Heart right ventricle (tissue), 16 donors: ENCODE measurements at regions not wholly inside any gene's neighbourhood (a gene's known extent, or its start where the extent isn't known, plus 50 kb on each side); places are given as distances from the start of the nearest gene placed in this dataset.

Experiments used
- ATAC-seq, 8 donors: fragments of 200-7000 bp; cut with Tn5 transposase; one replicate each; pipeline ENCODE4 v1.9.1; 2020; ENCODE audit warnings: mild to moderate bottlenecking in 8 of 8, moderate library complexity in 8 of 8, moderate number of reproducible peaks in 1 of 8
- DNase-seq, 2 donors: peaks; one replicate each; pipeline ENCODE4 v3.0.0-alpha.2; 2020
- H3K27ac ChIP-seq, 10 donors: fragments of 200-600 bp; sonication (generic) in 2 of 10; one replicate each; pipeline versions ENCODE4 v1.5.0 to v1.8.0; 2020 to 2022; ENCODE audit warnings: mild to moderate bottlenecking in 3 of 10
- H3K27me3 ChIP-seq, 7 donors: fragments of 200-600 bp; one replicate each; pipeline ENCODE4 v1.8.0; 2021 to 2022; ENCODE audit warnings: mild to moderate bottlenecking in 2 of 7
- H3K36me3 ChIP-seq, 9 donors: fragments of 200-600 bp; sonication (generic) in 1 of 9; one replicate each; pipeline versions ENCODE4 v1.5.0 to v1.8.0; 2020 to 2022; ENCODE audit warnings: mild to moderate bottlenecking in 2 of 9
- H3K4me1 ChIP-seq, 9 donors: fragments of 200-600 bp; sonication (generic) in 1 of 9; one replicate each; pipeline versions ENCODE4 v1.5.0 to v1.8.0; 2020 to 2022; ENCODE audit warnings: mild to moderate bottlenecking in 4 of 9
- H3K4me3 ChIP-seq, 10 donors: fragments of 200-600 bp; sonication (generic) in 2 of 10; one replicate each; pipeline versions ENCODE4 v1.5.0 to v1.8.0; 2020 to 2022; ENCODE audit warnings: mild to moderate bottlenecking in 7 of 10, moderate library complexity in 2 of 10
- H3K9me3 ChIP-seq, 11 donors: fragments of 200-600 bp in 10 of 11; sonication (generic) in 2 of 11; one replicate each; pipeline versions ENCODE4 v1.5.0 to v1.8.0; 2013 to 2022; ENCODE audit warnings: mild to moderate bottlenecking in 2 of 11, control low read depth in 1 of 11, moderate library complexity in 1 of 11
- WGBS, 2 donors: extraction: QIAGEN DNeasy Blood & Tissue Kit; methylation state at CpG; one replicate each; pipeline ENCODE4 v1.1.7; 2013; ENCODE audit warnings: inconsistent platforms in 1 of 2; 5-methylcytosine and 5-hydroxymethylcytosine counted together
- intact Hi-C, 10 donors: fragments of 100-400 bp; cut with DNase I; formaldehyde crosslinking; loops; one replicate each; pipeline versions ENCODE4 v1.11.1 to v1.14.2; 2022
- TF ChIP-seq, protein P1 (sequence below), 9 donors: fragments of 200-600 bp; sonication (generic) in 2 of 9; IDR thresholded peaks; one replicate each; pipeline versions ENCODE4 v1.5.0 to v1.8.0; 2021 to 2022; ENCODE audit warnings: antibody characterized with exemption in 9 of 9, mild to moderate bottlenecking in 5 of 9, moderate library complexity in 1 of 9
- donor health status: Arrhythmogenic right ventricular cardiomyopathy.
- donor health status: ischemic (EF 13 %, LVEDD 7.1; RV severe dilation, severe dysfunction).
- donor health status: healthy with polysubstance abuse.
- donor health status: DM: no; HTN: yes; CAD: no.
- donor health status: DM: no; HTN: no; CAD: no.
- donor health status: ischemic (EF 25% LVEDD 6.9; RV normal size, moderate dysfunction).
- donor health status: ischemic (EF 25% LVEDD 5.7; RV mildly dilated, moderate dysfunction).
- donor health status: healthy.
- donor health status: DM: yes; HTN: yes; CAD: no.
- donor health status: Ischemic cardiomyopathy.
- donor health status: ischemic (EF 35%, LVEDD 5.7; RV mildly dilated, moderate dysfunction).
- donor health status: nonischemic (EF 11% LVEDD 7.7; RV severe dilation, severe dysfunction).
- donor health status: DM: yes; HTN: yes; CAD: no.
- donor health status: PGD.
- donor health status: ischemic (EF 29% LVEDD 5.4; RV normal size, mild dysfunction).
- donor health status: nonischemic (EF 23%, LVEDD 6.1; RV moderate dilation, normal function).

DNA sequence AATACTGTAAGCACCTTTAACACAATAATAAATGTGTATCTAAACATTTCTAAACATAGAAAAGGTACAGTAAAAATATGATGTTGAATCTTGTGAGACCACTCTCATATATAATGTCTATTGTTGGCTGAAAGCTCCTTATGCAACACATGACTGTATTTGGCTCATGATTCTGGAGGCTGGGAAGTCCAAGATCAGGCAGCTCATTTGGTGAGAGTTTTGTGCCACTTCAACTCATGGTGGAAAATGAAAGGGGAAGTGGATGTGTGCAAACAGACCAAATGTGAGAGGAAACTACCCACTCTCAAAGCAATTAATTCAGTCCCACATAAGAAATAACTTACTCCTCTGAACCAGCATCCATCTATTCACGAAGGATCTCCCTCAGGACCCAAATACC lies 257.7 kb upstream of the OPRM1 start:
- Histone ChIP-seq H3K36me3 (no peaks in the 10 kb centered on the region), H3K4me1 (no peaks in the 10 kb centered on the region), H3K27me3 (no peaks in the 10 kb centered on the region), H3K27ac (no peak overlapping the region), H3K4me3 (no peak overlapping the region), H3K9me3 (peaks cover 0 to 17% (median 0%) of the 10 kb centered on the region in 11 donors)
- ATAC-seq (no peak), DNase-seq (no peak)
- 58 to 75% methylated on average over 1 of the region's 1 CpG for WGBS, 2 donors
- TF ChIP-seq, protein P1, sequence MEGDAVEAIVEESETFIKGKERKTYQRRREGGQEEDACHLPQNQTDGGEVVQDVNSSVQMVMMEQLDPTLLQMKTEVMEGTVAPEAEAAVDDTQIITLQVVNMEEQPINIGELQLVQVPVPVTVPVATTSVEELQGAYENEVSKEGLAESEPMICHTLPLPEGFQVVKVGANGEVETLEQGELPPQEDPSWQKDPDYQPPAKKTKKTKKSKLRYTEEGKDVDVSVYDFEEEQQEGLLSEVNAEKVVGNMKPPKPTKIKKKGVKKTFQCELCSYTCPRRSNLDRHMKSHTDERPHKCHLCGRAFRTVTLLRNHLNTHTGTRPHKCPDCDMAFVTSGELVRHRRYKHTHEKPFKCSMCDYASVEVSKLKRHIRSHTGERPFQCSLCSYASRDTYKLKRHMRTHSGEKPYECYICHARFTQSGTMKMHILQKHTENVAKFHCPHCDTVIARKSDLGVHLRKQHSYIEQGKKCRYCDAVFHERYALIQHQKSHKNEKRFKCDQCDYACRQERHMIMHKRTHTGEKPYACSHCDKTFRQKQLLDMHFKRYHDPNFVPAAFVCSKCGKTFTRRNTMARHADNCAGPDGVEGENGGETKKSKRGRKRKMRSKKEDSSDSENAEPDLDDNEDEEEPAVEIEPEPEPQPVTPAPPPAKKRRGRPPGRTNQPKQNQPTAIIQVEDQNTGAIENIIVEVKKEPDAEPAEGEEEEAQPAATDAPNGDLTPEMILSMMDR (IDR thresholded peaks at IDR 0.05), result no peak
- intact Hi-C loops, result no loop called here

DNA sequence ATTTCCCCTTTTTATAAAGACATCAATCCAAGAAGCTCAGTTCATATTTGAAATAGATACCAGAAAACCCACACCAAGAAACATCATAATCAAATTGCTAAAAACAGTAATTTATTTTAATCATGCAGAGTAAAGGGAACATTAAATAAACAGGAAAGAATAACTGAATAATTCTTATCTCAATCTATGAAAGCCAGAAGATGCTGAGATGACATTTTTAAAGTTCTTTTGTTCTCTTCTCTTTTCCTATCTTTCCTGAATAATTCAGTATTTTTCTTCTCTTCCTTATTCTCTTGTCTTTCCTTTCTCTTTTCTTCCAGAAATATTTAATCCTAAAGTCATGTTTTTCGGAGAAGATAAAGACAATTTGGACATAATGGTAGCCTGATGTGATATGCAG lies 259.0 kb upstream of the OPRM1 start:
- Histone ChIP-seq H3K4me3 (no peak overlapping the region), H3K27ac (no peak overlapping the region), H3K27me3 (no peaks in the 10 kb centered on the region), H3K9me3 (peaks cover 0 to 12% (median 0%) of the 10 kb centered on the region in 11 donors), H3K36me3 (no peaks in the 10 kb centered on the region), H3K4me1 (no peaks in the 10 kb centered on the region)
- intact Hi-C loops, result no loop called here
- ATAC-seq (no peak), DNase-seq (no peak)
- TF ChIP-seq, protein P1 (IDR thresholded peaks at IDR 0.05), result no peak
- WGBS, 2 donors, result 74 to 80% methylated on average over 1 of the region's 1 CpG

DNA sequence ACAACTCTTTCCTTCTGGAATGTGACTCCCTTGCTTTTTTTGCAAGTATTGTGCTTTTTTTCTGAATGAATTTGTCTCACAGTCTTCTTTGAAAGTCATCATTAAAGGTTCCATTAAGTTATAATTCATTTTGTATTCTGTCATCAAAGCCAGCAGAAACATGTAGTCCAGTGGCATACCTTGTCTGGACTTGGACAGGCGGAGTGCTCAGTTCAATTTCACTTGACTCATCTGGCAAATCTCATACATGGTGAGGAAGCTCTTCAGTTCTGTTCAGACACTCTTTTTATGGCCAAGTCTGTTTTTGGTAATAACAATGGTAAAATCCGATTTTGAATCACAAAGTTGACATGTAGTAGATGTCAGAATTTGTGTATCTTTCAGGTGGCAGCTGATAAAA lies 260.8 kb upstream of the OPRM1 start:
- TF ChIP-seq, protein P1 (IDR thresholded peaks at IDR 0.05), result no peak
- Histone ChIP-seq H3K27me3 (no peaks in the 10 kb centered on the region), H3K4me1 (no peaks in the 10 kb centered on the region), H3K4me3 (no peak overlapping the region), H3K27ac (no peak overlapping the region), H3K36me3 (no peaks in the 10 kb centered on the region), H3K9me3 (peaks cover 0 to 12% (median 0%) of the 10 kb centered on the region in 11 donors)
- DNase-seq (no peak), ATAC-seq (no peak)
- WGBS, 2 donors, result 83 to 84% methylated on average over 2 of the region's 2 CpGs
- intact Hi-C loops, result no loop called here

DNA sequence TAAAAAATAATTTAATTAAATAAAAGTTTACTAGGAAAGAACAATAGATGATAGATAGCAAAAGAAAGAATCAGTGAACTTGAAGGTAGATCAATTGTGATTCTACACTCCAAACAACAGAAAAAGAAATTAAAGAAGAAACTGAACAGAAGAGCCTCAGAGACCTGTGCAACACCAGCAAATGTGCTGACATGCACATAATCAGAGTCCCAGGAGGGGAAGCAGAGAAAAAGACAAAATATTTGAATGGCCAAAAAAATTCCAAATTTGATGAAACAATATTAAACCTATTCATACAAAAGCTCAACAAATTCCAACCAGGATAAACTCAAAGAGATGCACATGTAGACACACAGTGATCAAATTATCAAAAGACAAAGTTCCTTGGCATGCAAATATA lies 267.5 kb upstream of the OPRM1 start:
- DNase-seq, result no peak
- TF ChIP-seq, protein P1 (IDR thresholded peaks at IDR 0.05), result no peak

DNA sequence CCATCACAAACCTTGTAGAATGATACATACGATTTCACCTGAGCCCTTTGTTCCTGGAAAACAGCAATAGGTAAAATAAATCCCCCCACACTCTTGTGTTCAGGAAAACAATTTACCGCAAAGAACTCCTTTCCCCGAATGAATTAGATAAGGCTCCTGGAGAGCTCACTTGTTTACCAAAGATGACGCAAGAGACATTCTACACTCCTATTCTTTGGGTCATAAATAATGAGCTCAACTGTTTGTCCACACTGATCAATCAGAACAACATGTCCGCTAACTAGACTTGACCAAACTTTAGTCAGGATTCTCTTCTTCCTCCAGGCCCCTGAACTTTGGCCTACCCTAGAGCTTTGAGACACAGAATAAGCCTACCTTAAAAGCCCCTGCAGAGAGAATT lies 271.9 kb upstream of the OPRM1 start:
- Histone ChIP-seq H3K4me1 (no peaks in the 10 kb centered on the region), H3K4me3 (no peak overlapping the region), H3K27me3 (no peaks in the 10 kb centered on the region), H3K36me3 (no peaks in the 10 kb centered on the region), H3K27ac (no peak overlapping the region), H3K9me3 (peaks cover 0 to 7% (median 0%) of the 10 kb centered on the region in 11 donors)
- ATAC-seq (no peak), DNase-seq (no peak)
- 72 to 88% methylated on average over 5 of the region's 5 CpGs for WGBS, 2 donors
- intact Hi-C loops, result no loop called here
- TF ChIP-seq, protein P1 (IDR thresholded peaks at IDR 0.05), result no peak

More for the DNA sequence above, 267.5 kb upstream of the OPRM1 start:
- ATAC-seq, result no peak
- Histone ChIP-seq H3K4me1 (no peaks in the 10 kb centered on the region), H3K27me3 (no peaks in the 10 kb centered on the region), H3K36me3 (no peaks in the 10 kb centered on the region), H3K27ac (no peak overlapping the region), H3K4me3 (no peak overlapping the region), H3K9me3 (no peaks in the 10 kb centered on the region)
- intact Hi-C loops, result no loop called here
